ENCODE measurements at regions not wholly inside any gene's neighbourhood (a gene's known extent, or its start where the extent isn't known, plus 50 kb on each side); places are given as distances from the start of the nearest gene placed in this dataset.

GRCh38 chr13:80244574-80244973 is 96.4 kb downstream of the SPRY2 start:
- H3K27me3 ChIP-seq = no peaks in the 10 kb centered on the region
- TF ChIP-seq POLR2A (IDR thresholded peaks at IDR 0.05) = no peak
- TF ChIP-seq POLR2AphosphoS5 (IDR thresholded peaks at IDR 0.05) = no peak
- TF ChIP-seq, protein P1, sequence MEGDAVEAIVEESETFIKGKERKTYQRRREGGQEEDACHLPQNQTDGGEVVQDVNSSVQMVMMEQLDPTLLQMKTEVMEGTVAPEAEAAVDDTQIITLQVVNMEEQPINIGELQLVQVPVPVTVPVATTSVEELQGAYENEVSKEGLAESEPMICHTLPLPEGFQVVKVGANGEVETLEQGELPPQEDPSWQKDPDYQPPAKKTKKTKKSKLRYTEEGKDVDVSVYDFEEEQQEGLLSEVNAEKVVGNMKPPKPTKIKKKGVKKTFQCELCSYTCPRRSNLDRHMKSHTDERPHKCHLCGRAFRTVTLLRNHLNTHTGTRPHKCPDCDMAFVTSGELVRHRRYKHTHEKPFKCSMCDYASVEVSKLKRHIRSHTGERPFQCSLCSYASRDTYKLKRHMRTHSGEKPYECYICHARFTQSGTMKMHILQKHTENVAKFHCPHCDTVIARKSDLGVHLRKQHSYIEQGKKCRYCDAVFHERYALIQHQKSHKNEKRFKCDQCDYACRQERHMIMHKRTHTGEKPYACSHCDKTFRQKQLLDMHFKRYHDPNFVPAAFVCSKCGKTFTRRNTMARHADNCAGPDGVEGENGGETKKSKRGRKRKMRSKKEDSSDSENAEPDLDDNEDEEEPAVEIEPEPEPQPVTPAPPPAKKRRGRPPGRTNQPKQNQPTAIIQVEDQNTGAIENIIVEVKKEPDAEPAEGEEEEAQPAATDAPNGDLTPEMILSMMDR (IDR thresholded peaks at IDR 0.05) = no peak
- no peak overlapping the region for H3K27ac ChIP-seq
- no peak overlapping the region for H3K4me3 ChIP-seq
- no peaks in the 10 kb centered on the region for H3K36me3 ChIP-seq
- no peaks in the 10 kb centered on the region for H3K9me3 ChIP-seq
- no peak for DNase-seq (ENCODE audit: low spot score in 2 of 2)
- H3K4me1 ChIP-seq = no peaks in the 10 kb centered on the region
- intact Hi-C loops (cut with DNase I; ENCODE audit: low total_unique reads) = no loop called here

DNA sequence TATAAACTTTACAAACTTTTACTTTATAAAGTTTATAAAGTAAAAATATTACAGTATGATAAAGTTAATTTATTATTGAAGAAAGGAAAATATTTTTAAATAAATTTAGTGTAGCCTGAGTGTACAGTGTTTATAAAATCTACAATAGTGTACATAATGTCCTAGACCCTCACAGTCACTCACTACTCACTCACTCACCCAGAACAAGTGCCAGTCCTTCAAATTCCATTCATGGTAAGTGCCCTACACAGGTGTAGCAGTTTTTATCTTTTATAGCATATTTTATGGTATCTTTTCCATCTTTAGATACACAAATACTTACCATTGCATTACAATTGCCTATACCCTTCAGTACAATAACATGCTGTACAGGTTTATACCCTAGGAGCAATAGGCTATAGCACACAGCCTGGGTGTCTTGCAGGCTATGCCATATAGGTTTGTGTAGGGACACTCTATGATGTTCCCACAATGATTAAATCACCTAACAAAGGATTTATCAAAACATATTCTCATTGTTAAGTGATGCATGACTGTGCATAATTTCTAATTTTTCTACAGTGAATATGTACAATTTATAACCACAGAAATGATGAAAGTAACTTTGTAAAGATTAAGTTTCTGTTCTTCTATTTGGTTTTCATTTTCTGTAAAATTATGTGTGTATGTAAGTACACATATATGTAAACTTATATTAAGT is 98.0 kb downstream of the SPRY2 start:
- H3K27ac ChIP-seq = no peak overlapping the region
- no peaks in the 10 kb centered on the region for H3K36me3 ChIP-seq
- intact Hi-C loops (cut with DNase I; ENCODE audit: low total_unique reads) = no loop called here
- H3K4me3 ChIP-seq = no peak overlapping the region
- TF ChIP-seq POLR2AphosphoS5 (IDR thresholded peaks at IDR 0.05) (no peak), POLR2A (IDR thresholded peaks at IDR 0.05) (no peak)
- TF ChIP-seq, protein P1 (IDR thresholded peaks at IDR 0.05) = no peak
- no peaks in the 10 kb centered on the region for H3K27me3 ChIP-seq
- no peaks in the 10 kb centered on the region for H3K9me3 ChIP-seq
- H3K4me1 ChIP-seq = no peaks in the 10 kb centered on the region
- DNase-seq (ENCODE audit: low spot score in 2 of 2) = no peak

DNA sequence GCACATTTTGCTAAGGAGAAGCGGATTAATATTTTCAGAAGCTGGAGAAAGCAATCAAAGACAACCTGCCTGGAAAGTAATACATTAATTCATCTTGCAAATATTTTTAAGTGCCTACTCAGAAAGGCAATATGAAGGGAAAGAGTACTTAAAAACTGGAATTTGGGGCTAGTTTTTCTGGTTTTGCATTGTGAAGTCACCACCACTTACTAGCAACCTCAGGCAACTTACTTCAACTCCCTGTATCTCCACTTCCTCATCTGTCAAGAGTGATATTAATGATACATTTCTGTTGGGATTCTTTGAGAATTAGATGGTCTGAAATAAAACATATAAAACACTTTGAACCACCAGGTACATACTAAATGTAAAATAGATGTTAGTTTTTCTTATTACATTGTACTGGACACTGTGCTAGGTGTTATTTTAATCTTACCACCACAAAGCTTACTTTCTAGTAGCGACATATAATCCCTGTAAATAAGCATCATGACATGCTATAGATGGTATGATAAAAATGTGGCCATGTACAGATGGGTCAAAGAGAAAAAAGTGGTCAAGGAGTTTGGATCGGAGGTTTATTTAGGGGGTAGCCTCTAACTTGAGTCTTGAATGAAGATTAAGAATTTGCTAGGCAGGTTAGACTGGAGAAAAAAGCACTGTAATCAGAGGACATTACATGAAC is 101.2 kb downstream of the SPRY2 start:
- H3K27me3 ChIP-seq = no peaks in the 10 kb centered on the region
- H3K4me3 ChIP-seq = no peak overlapping the region
- DNase-seq (ENCODE audit: low spot score in 2 of 2) = no peak
- intact Hi-C loops (cut with DNase I; ENCODE audit: low total_unique reads) = no loop called here
- H3K9me3 ChIP-seq = no peaks in the 10 kb centered on the region
- TF ChIP-seq POLR2AphosphoS5 (IDR thresholded peaks at IDR 0.05) (no peak), POLR2A (IDR thresholded peaks at IDR 0.05) (no peak)
- TF ChIP-seq, protein P1 (IDR thresholded peaks at IDR 0.05) = no peak
- no peak overlapping the region for H3K27ac ChIP-seq
- H3K36me3 ChIP-seq = no peaks in the 10 kb centered on the region
- no peaks in the 10 kb centered on the region for H3K4me1 ChIP-seq

DNA sequence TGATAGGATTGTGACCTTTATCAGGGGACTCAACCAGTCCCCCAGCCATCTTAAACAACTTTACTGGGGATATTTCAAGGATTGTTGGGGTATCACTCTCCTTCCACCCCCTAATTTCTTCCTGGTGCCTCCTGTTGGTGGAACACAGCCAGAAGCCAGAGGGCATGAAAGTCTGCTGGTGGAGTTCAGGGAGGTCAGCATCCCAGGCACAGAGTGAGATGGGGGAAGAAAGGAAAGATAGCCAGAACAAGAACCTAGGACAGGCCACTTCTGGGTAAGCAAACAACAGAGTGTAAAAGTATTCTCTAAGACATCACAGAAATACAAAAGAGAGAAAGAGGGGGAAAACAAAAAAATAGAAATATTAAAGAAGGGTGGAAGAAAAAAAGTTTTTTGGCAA is 101.8 kb downstream of the SPRY2 start:
- Histone ChIP-seq H3K27ac (no peak overlapping the region), H3K9me3 (no peaks in the 10 kb centered on the region), H3K27me3 (no peaks in the 10 kb centered on the region), H3K36me3 (no peaks in the 10 kb centered on the region), H3K4me1 (no peaks in the 10 kb centered on the region), H3K4me3 (no peak overlapping the region)
- TF ChIP-seq POLR2AphosphoS5 (IDR thresholded peaks at IDR 0.05) = no peak
- TF ChIP-seq, protein P1 (IDR thresholded peaks at IDR 0.05) = no peak
- TF ChIP-seq POLR2A (IDR thresholded peaks at IDR 0.05) = no peak
- intact Hi-C loops (cut with DNase I; ENCODE audit: low total_unique reads) = no loop called here
- DNase-seq (ENCODE audit: low spot score in 2 of 2) = no peak

DNA sequence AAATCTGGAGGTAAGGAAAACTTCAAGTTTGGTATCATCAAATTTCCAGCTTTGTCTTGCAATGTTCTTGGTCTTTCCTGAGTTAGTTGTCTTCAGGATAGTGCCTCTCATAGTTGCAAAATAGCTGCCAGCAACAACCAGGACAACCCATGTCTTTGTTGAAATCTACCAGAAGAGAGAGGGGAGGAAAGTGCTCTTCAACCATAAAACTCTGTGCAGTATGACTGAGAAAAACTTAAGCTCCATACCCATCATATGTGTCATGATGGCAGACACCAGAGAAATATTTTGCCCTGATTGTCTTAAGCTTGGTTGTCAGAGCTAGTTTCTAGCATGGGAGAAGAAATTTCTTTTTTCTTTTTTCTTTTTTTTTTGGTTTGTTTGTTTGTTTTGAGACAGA is 103.3 kb downstream of the SPRY2 start:
- Histone ChIP-seq H3K4me1 (no peaks in the 10 kb centered on the region), H3K4me3 (no peak overlapping the region), H3K27ac (no peak overlapping the region), H3K9me3 (no peaks in the 10 kb centered on the region), H3K27me3 (no peaks in the 10 kb centered on the region), H3K36me3 (no peaks in the 10 kb centered on the region)
- DNase-seq (ENCODE audit: low spot score in 2 of 2) = no peak
- no peak for TF ChIP-seq POLR2AphosphoS5 (IDR thresholded peaks at IDR 0.05)
- TF ChIP-seq POLR2A (IDR thresholded peaks at IDR 0.05) = no peak
- TF ChIP-seq, protein P1 (IDR thresholded peaks at IDR 0.05) = no peak
- intact Hi-C loops (cut with DNase I; ENCODE audit: low total_unique reads) = no loop called here

All from breast epithelium (tissue), 4 donors.